NCI-H2081 treated with DMSO at 0.1 percent for 48 hours (cell line): ENCODE measurements at regions not wholly inside any gene's neighbourhood (a gene's known extent, or its start where the extent isn't known, plus 50 kb on each side); places are given as distances from the start of the nearest gene placed in this dataset.

Experiments used
- DNase-seq: peaks from one replicate; lab custom pipeline; 2025; lab: John Stamatoyannopoulos, UW

GRCh38 chr2:122867941-122868340, 1112.5 kb downstream of the TSN start:
- DNase-seq: no peak

- DNase-seq: no peak
Measured at GRCh38 chr2:122868646-122869275, 1113.3 kb downstream of the TSN start.

DNA sequence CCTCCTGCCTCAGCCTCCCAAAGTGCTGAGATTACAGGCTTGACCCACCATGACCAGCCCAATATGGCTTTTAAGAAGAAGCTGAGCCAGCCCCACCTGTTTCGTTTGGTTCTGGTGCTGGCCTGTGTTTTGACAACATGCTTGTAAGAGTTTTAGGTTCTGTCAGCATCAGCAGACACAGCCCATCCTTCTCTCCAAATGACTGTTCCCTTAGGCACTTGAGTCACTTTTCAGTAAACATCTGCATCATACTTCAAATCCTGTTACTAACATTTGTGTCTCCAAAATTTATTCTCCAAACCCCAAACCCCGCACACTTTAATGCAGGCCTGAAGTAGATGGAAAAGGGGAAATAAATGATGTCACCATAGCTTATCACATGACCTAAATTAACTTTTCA, 1118.5 kb downstream of the TSN start:
- DNase-seq: no peak

- DNase-seq: no peak
Measured at GRCh38 chr2:122875091-122875865, 1119.8 kb downstream of the TSN start.

DNA sequence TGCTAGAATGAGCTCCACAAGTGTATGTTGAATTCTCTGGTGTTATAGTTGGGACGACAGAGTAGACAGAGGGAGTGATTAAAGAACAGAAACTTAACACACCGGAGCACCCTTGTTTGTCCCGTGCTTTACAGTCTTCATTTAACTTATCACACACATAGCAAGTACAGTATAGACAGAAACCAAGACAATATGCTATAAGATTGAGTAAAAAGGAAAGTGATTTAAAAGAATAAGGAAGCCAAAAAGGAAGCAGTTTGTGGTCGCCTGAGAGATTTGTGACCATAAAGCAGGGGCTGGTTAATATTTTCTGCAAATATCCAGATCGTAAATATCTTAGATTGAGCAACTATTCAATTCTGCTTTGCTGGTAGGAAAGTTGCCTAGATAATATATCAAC, 1128.4 kb downstream of the TSN start:
- no peak for DNase-seq

DNA sequence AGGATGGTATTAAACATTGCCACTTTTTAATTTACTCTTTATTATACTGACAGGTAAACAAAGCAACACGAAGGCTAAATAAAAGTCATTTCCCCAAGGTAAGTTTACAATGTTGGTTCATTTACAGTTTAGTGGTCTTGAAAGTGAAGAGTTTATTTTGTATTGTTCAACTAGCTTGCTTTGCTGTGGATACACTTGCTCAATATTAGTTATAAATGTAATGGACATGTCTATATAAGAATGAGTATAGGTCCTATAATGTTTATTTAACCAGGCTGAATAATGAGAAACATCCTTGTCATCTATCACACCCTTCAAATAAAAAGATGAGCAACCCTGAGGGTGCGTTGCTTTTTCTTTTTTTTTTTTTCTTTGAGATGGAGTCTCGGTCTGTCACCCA, 1129.4 kb downstream of the TSN start:
- DNase-seq: no peak

GRCh38 chr2:122885436-122885835, 1130.0 kb downstream of the TSN start:
- no peak for DNase-seq

GRCh38 chr2:122886479-122887145, 1131.2 kb downstream of the TSN start:
- DNase-seq: no peak

DNA sequence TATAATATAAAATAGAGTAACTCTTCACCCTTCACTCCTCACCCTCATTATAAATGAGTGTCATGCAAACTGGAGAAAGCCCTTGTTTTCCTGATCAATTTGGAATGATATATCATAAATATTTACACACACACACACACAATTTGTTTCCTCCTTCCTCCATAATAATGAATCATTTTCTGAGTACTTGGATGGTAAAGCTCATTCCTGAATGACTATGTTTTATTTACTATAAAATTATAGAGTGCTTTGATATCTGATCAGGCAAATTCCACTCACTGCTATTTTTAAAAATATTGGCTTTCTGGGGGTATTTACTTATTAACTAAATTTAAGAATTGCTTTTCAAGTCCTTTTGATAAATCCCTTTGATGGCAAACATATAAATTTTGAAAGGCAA, 1125.5 kb upstream of the CNTNAP5 start:
- DNase-seq: no peak

- no peak for DNase-seq
Measured at GRCh38 chr2:122905431-122905830, 1119.7 kb upstream of the CNTNAP5 start.

- no peak for DNase-seq
Measured at GRCh38 chr2:122908159-122908558, 1116.9 kb upstream of the CNTNAP5 start.

- no peak for DNase-seq
Measured at GRCh38 chr2:122927197-122927596, 1097.9 kb upstream of the CNTNAP5 start.

DNA sequence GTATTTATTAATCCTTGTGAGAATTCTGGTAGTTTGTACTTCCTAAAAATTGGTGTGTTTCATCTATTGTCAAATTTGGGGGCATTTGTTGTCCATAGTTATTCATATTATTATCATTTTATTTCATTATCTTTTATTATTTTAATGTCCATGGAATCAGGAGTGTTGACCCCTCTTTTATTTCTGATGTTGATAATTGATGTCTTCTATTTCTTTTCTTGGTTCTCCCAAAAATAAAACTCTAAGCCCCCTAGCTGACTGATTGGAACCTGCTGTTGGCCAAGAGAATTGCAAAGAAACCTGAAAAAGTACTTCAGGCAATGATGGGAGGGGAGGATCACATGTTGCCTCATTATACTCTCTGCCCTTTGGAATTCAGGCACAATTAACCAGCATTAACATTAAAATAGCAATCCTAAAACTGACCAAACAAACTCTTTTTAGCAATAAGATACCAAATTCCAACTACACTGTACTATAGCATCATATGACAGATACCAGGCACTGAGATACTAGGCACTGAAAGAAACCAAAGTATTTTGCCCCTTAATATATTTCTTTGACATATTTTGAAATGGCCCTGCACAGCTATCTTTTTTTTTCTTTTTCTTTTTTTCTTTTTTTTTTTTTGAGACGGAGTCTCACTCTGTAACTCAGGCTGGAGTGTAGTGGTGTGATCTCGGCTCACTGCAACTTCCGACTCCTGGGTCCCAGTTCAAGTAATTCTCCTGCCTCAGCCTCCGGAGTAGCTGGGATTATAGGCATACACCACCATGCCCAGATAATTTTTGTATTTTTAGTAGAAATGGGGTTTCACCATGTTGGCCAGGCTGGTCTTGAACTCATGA, 1097.2 kb upstream of the CNTNAP5 start:
- no peak for DNase-seq

DNA sequence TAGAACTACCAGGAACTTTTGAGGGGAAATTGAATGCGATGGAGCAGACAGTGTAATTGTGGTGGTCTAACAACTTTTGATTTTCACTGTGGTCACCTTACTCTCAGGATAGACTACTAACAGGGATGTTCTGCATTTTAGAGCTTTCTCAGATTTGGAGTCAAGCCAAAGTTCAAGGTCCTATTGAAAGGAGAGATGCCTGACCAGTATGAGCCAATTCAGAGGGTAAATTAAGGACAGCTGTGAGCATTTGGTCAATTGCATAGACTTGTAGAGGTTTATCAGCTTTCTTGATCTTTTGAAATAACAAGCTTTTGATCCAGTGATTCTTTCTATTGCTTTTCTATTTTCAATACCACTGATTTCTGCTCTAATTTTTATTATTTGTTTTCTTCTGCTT, 1095.7 kb upstream of the CNTNAP5 start:
- DNase-seq: no peak

DNA sequence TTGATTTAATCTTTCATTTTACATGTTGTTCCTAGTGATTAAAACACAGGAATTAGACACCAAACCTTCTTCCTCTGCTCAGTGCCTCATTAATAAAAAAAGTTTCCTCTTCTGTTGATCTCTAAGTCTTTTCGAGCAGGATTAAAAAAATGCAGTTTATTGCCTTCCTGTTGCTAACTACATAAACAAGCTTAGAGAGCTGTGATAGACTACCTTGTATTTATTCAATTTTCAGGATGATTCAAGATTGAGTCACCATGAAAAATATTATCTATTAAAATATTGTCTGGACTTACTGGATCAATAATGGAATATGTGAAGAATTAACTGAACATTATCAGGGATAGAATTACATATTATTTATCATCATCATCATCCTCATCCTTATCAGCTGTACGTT, 1089.6 kb upstream of the CNTNAP5 start:
- no peak for DNase-seq

DNA sequence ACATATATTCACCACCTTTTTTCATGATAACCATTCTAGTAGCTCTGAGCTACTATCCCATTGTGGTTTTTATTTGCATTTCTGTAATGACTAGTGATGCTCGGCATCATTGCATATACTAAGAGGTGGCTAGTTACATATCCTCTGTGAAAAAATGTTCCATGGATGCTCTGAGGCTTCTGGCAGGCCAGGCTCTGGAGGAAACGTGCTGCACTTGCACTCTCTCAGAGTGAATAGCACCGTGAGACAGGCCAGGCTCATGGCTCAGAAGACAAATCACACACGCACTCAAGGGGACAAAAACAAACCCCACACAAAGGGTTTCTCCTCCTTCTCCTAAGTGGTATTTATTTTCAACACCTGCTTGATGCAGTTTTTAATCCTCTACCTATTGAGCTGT, 1085.3 kb upstream of the CNTNAP5 start:
- DNase-seq: no peak

DNA sequence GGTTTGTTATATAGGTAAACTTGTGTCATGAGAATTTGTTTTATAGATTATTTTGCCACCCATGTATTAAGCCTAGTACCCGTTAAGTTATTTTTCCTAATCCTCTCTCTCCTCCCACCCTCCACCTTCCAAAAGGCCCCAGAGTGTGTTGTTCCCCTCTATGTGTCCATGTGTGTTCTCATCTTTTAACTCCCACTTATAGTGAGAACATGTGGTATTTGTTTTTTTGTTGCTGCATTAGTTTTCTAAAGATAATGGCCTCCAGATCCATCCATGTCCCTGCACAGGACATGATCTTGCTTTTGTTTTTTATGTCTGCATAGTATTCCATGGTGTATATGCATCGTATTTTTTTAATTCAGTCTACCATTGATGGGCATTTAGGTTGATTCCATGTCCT, 1075.6 kb upstream of the CNTNAP5 start:
- DNase-seq: no peak

DNA sequence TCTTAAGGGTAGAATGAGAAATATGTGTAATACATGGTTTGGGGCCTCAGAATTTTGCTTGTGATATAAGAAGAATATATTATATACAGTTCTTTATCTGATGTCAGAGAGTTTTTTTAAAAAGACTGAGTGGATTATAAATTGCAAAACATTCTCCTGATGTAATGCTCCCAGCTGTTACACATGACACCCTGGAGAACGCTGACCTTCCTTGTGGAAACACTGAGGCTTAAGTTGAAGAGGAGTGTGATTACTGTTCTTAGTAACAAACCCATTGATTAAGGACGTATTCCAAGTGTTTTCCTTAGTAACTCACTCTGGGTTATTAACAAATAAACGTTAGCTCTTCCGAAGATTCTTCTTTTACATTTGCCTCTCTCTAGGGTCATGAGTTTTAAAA, 1069.3 kb upstream of the CNTNAP5 start:
- DNase-seq: no peak

DNA sequence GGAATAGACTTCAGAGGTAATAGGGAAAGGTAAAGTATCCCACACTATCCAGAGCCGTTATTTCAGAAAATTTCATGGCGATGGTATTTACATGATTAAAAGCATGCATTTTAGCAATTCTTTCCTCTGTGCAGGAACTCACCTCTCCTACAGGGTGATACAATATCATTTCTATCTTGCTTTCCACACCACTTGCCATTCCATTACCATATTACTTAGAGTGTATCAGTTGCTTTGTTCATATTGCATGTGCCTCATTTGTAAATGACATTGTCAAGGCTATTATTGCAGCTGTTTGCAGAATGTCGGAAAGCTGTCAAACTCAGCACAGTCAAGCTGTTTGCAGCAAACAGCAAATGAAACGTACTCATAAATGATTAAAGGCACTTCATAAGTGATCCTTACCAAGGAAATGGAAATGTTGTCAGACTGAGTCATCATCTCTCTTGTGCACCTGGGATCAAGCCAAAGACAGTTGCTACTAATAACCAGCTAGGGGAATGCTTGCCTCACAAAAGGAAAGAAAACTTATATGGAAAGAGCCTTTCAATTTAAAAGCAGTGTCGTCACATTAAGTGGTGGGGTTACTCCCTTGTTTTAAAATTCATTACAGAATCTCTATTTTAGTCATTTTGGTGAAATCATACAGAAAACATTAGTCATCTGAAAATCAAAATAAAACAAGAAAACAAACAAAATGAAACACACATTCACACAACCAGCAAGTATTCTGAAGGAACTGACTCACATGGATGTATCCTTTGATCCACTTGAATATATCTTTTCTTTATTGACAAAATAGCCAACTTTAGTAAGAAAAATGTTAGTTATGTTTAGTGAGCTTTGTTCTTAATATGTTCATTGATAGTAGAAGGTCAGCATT, 1064.1 kb upstream of the CNTNAP5 start:
- DNase-seq: peak; percentile 28

- no peak for DNase-seq
Measured at GRCh38 chr2:122966461-122966860, 1058.6 kb upstream of the CNTNAP5 start.

DNA sequence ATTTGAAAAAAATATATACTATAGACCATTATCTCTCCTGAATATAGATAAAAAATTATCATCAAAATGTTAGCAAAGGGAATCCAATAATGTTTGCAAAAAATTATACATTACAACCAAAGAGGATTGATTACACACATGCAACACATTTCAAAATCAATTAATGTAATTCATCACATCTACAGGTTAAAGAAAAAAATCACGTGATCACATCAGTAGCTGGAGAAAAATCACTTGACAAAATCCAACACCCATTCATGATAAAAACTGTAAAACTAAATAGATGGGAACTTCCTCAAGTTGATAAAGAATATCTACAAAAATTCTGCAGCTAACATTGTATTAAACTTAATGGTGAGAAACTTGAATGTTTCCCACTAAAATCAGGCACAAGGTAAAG, 1047.5 kb upstream of the CNTNAP5 start:
- no peak for DNase-seq
